Calu3 (cell line): ENCODE measurements at regions not wholly inside any gene's neighbourhood (a gene's known extent, or its start where the extent isn't known, plus 50 kb on each side); places are given as distances from the start of the nearest gene placed in this dataset.
"Not testable (repeated sequence)": the region's sequence is repeated elsewhere in the genome, so short reads cannot be mapped to it uniquely, and the experiment has no call there.

Experiments
- BruUV-seq: library from RNA; stranded (reverse); fragments of 400-500 nt; replicated peaks from 2 replicates; lab custom pipeline; 2021; lab: Mats Ljungman, UMichigan
- CTCF ChIA-PET: fragments of 300-600 bp; sonication (Branson Sonifier 250); formaldehyde crosslinking; loops from one replicate; lab custom pipeline; 2022; ENCODE audit warnings: antibody characterized with exemption; lab: Charles Lee
- DNase-seq: peaks from one replicate; pipeline ENCODE4 v3.0.0; 2022
- H3K27ac Mint-ChIP-seq: one replicate; pipeline ENCODE4 v1.8.0; 2022; ENCODE audit warnings: mixed read lengths; ENCODE audit not compliant: unreplicated experiment
- H3K27me3 Mint-ChIP-seq: one replicate; pipeline ENCODE4 v1.8.0; 2022; ENCODE audit warnings: mixed read lengths; ENCODE audit not compliant: unreplicated experiment
- H3K36me3 Mint-ChIP-seq: one replicate; pipeline ENCODE4 v1.8.0; 2022; ENCODE audit warnings: mild to moderate bottlenecking, moderate library complexity, mixed read lengths; ENCODE audit not compliant: insufficient read depth, unreplicated experiment
- H3K4me1 Mint-ChIP-seq: one replicate; pipeline ENCODE4 v1.8.0; 2022; ENCODE audit warnings: mild to moderate bottlenecking, low read depth, mixed read lengths; ENCODE audit not compliant: unreplicated experiment
- H3K4me3 Mint-ChIP-seq: one replicate; pipeline ENCODE4 v1.8.0; 2022; ENCODE audit warnings: mild to moderate bottlenecking, low read depth, moderate library complexity, mixed read lengths; ENCODE audit not compliant: unreplicated experiment
- H3K9me3 Mint-ChIP-seq: one replicate; pipeline ENCODE4 v1.8.0; 2022; ENCODE audit warnings: low read depth, mixed read lengths; ENCODE audit not compliant: unreplicated experiment
- intact Hi-C: fragments of 100-400 bp; cut with micrococcal nuclease; formaldehyde crosslinking; loops from one replicate; pipeline ENCODE4 v1.10.0; 2022; ENCODE audit not compliant: unreplicated experiment
- TF ChIP-seq, protein P1 (sequence below): fragments of 200-600 bp; IDR thresholded peaks from one replicate; pipeline ENCODE4 v1.8.0; 2022; ENCODE audit warnings: antibody characterized with exemption; ENCODE audit not compliant: unreplicated experiment

DNA sequence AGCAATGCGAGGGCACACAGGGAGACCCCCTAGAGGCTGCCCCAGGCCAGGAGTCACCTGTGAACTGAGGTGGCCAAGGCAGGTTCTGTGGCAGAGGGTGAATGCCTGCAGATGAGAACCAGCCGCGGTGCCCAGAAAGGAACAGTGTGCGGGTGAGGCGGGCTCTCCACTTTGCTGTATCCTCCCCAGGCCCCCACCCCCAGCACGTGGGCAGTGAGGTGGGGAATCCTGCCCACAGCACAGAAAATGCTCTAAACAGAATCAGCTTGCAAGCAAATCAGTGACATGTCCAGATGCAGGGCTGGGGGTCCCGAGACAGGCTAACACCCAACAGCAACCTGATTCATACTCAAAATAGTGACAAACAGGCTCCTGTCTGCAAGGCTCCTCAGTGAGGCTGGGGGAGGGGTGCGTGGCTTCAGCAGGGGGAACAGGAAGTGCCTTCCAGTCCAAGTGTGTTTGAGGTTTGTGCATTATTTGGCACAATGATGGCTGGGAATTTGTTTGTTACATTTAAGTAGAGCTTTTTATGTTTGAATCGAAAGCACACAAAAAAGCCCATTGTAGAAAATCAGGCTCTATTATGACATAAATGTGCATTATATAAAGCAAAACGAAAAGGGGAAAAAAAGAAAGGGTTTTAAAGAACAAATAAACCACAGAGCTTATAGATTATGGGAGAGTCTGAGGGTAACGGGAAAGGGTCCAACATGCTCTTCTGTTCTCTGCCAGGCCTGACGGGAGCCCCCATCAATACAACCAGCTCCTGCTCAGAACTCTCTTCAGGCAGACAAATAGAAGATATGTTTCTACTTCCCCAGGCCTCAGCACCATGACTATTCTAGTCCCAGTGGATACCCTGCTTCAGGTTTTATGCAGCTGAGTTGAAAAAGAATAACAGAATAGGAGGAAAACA is 201.3 kb downstream of the HSD17B3 start:
- BruUV-seq = no TSS peak
- intact Hi-C loops = no loop called here
- Mint-ChIP-seq H3K36me3 (no peaks in the 10 kb centered on the region), H3K27ac (no peak overlapping the region), H3K4me3 (no peak overlapping the region), H3K4me1 (no peaks in the 10 kb centered on the region), H3K9me3 (no peaks in the 10 kb centered on the region), H3K27me3 (peaks cover 17% of the 10 kb centered on the region)
- CTCF ChIA-PET = no interaction called here
- TF ChIP-seq, protein P1, sequence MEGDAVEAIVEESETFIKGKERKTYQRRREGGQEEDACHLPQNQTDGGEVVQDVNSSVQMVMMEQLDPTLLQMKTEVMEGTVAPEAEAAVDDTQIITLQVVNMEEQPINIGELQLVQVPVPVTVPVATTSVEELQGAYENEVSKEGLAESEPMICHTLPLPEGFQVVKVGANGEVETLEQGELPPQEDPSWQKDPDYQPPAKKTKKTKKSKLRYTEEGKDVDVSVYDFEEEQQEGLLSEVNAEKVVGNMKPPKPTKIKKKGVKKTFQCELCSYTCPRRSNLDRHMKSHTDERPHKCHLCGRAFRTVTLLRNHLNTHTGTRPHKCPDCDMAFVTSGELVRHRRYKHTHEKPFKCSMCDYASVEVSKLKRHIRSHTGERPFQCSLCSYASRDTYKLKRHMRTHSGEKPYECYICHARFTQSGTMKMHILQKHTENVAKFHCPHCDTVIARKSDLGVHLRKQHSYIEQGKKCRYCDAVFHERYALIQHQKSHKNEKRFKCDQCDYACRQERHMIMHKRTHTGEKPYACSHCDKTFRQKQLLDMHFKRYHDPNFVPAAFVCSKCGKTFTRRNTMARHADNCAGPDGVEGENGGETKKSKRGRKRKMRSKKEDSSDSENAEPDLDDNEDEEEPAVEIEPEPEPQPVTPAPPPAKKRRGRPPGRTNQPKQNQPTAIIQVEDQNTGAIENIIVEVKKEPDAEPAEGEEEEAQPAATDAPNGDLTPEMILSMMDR = no peak
- DNase-seq = no peak

DNA sequence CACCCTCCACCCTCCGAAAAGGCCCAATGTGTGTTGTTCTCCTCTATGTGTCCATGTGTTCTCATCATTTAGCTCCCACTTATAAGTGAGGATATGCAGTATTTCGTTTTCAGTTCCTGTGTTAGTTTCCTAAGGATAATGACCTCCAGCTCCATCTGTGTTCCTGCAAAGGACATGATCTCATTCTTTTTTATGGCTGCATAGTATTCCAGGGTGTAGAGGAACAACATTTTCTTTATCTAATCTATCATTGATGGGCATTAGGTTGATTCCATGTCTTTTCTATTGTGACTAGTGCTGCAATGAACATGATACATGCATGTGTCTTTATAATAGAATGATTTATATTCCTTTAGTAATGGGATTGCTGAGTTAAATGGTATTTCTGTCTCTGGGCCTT is 211.3 kb downstream of the HSD17B3 start:
- DNase-seq, intact Hi-C loops, H3K36me3 Mint-ChIP-seq, CTCF ChIA-PET, BruUV-seq, H3K27ac Mint-ChIP-seq, H3K4me1 Mint-ChIP-seq, H3K4me3 Mint-ChIP-seq, H3K9me3 Mint-ChIP-seq: not testable (repeated sequence)
- H3K27me3 Mint-ChIP-seq = peaks cover 35% of the 10 kb centered on the region

DNA sequence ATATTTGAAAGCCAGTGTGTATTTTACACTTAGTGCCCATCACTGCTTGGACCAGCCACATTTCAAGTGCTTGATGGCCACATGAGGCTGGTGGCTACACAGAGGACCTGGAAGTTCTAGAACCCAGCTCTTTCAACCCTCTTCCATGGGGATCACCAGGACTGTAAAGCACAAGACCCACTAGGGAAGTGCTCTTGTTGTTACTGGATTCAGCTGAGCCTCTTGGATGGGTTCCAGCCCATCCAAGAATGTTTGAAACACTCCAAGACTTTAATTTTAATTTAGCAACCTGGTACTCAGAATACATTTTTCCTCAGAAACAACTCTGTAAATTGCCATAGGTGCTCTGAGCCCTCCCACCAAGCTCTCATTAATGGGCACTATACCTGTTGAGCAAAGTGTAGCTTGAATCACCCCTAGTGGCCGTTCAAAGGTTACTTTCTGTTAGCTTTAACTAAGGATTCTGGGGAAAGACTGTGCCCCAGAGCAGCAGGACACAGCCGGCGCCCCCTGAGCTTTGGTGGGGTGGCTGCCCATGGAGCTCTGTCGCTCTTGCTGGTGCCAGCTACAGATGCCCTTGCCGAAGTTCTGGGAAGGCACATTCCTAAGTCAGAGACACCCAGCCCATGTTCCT is 212.4 kb downstream of the HSD17B3 start:
- peaks cover 39% of the 10 kb centered on the region for H3K27me3 Mint-ChIP-seq
- H3K36me3 Mint-ChIP-seq = peaks cover 6% of the 10 kb centered on the region
- no peaks in the 10 kb centered on the region for H3K9me3 Mint-ChIP-seq
- no peak overlapping the region for H3K4me3 Mint-ChIP-seq
- no peak for DNase-seq
- CTCF ChIA-PET = no interaction called here
- intact Hi-C loops = no loop called here
- no TSS peak for BruUV-seq
- TF ChIP-seq, protein P1 = no peak
- H3K4me1 Mint-ChIP-seq = peaks cover 10% of the 10 kb centered on the region
- H3K27ac Mint-ChIP-seq = no peak overlapping the region

DNA sequence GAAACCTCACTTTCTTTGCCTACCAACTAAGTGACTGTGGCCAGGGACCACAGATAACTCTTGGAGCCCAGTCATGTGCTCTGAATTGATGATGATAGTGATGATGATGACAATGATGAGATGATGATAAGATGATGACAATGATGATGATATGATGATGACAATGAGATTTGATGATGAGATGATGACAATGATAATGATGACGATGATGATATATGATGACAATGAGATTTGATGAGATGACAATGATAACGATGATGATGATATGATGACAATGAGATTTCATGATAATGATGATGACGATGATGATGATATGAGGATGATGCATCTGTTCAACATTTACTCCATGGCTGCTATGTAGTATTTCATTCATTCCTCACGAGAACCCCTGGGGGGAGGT is 213.0 kb downstream of the ERCC6L2 start:
- no peak overlapping the region for H3K4me3 Mint-ChIP-seq
- TF ChIP-seq, protein P1 = no peak
- H3K36me3 Mint-ChIP-seq = peaks cover 6% of the 10 kb centered on the region
- no peaks in the 10 kb centered on the region for H3K9me3 Mint-ChIP-seq
- peaks cover 49% of the 10 kb centered on the region for H3K27me3 Mint-ChIP-seq
- BruUV-seq = no TSS peak
- no peak overlapping the region for H3K27ac Mint-ChIP-seq
- CTCF ChIA-PET = no interaction called here
- intact Hi-C loops = no loop called here
- peaks cover 10% of the 10 kb centered on the region for H3K4me1 Mint-ChIP-seq
- no peak for DNase-seq
